ENCODE measurements at regions not wholly inside any gene's neighbourhood (a gene's known extent, or its start where the extent isn't known, plus 50 kb on each side); places are given as distances from the start of the nearest gene placed in this dataset.
A peak's percentile ranks its signal among the peaks of the same experiment; 100 is the strongest.

DNA sequence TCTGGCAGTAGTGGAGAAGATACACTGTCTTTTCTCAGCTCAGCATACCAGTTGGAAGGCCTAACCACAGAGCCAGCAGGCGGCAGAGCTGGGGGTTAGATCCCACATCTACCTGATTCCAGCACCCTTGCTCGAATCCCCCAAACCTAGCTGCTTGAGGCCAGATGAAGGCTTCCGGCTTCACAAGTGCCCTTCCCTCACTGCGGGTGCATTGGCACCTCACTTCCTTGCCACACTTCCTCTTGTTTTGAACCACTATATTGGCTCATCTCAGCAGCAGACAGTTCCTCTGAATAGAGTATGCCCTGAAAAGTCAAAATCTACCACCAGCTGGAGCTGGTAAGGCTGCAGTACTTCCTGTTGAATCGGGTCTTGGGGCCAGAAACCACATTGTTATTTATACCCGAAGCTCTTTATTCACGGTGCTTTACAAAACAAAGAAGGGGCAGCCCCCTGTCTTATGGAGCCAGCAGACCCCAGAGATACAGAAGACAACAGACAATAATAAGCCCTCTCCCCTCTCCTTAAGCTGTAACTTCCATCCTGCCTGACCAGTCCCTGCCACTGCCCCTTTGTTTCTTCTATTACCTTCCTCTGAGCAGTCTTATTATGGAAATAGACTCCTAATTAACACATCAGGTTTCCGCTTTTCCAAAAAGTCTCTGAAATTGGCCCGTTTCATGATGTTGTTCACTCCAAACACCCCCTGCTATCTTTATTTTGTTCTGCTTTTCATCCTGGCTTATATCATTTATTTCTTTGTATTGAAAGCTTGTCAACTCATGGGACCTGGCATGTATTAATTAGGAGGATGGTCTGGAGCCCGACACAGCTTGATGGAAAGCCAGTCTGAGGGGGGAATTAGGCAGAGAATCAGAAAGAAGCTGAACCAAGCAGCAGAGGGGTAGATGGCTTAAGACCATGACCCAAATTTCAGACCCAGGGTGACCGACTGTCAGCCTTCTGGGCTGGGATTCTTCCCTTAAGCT is 233.5 kb downstream of the EFCAB11 start:
- DNase-seq (ENCODE audit: extremely low spot score in 2 of 2): peak in 1 of 2 donors; percentile 71
- no peak overlapping the region for H3K27ac ChIP-seq
- no peaks in the 10 kb centered on the region for H3K36me3 ChIP-seq
- no peak overlapping the region for H3K4me3 ChIP-seq
- H3K27me3 ChIP-seq: no peaks in the 10 kb centered on the region
- intact Hi-C loops (cut with DNase I): no loop called here
- no peak for TF ChIP-seq POLR2A (IDR thresholded peaks at IDR 0.05)
- peak in 1 of 2 donors; percentile 35 for TF ChIP-seq POLR2AphosphoS5 (IDR thresholded peaks at IDR 0.05; ENCODE audit: insufficient read depth in 1 of 2, low read depth in 1 of 2)
- no peaks in the 10 kb centered on the region for H3K9me3 ChIP-seq
- peaks cover 13% of the 10 kb centered on the region for H3K4me1 ChIP-seq

- H3K27ac ChIP-seq: no peak overlapping the region
- H3K4me3 ChIP-seq: no peak overlapping the region
- H3K4me1 ChIP-seq: peaks cover 12% of the 10 kb centered on the region
- intact Hi-C loops (cut with DNase I): no loop called here
- TF ChIP-seq POLR2AphosphoS5 (IDR thresholded peaks at IDR 0.05; ENCODE audit: insufficient read depth in 1 of 2, low read depth in 1 of 2) (no peak), POLR2A (IDR thresholded peaks at IDR 0.05) (no peak)
- TF ChIP-seq, protein P1, sequence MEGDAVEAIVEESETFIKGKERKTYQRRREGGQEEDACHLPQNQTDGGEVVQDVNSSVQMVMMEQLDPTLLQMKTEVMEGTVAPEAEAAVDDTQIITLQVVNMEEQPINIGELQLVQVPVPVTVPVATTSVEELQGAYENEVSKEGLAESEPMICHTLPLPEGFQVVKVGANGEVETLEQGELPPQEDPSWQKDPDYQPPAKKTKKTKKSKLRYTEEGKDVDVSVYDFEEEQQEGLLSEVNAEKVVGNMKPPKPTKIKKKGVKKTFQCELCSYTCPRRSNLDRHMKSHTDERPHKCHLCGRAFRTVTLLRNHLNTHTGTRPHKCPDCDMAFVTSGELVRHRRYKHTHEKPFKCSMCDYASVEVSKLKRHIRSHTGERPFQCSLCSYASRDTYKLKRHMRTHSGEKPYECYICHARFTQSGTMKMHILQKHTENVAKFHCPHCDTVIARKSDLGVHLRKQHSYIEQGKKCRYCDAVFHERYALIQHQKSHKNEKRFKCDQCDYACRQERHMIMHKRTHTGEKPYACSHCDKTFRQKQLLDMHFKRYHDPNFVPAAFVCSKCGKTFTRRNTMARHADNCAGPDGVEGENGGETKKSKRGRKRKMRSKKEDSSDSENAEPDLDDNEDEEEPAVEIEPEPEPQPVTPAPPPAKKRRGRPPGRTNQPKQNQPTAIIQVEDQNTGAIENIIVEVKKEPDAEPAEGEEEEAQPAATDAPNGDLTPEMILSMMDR (IDR thresholded peaks at IDR 0.05): no peak
- H3K9me3 ChIP-seq: no peaks in the 10 kb centered on the region
- no peak for DNase-seq (ENCODE audit: extremely low spot score in 2 of 2)
- no peaks in the 10 kb centered on the region for H3K27me3 ChIP-seq
- no peaks in the 10 kb centered on the region for H3K36me3 ChIP-seq
Measured at GRCh38 chr14:89720076-89720687, 234.3 kb downstream of the EFCAB11 start.

GRCh38 chr14:89719366-89720075 is 235.0 kb downstream of the EFCAB11 start:
- Histone ChIP-seq H3K27ac (no peak overlapping the region), H3K36me3 (no peaks in the 10 kb centered on the region), H3K4me3 (no peak overlapping the region), H3K9me3 (no peaks in the 10 kb centered on the region), H3K4me1 (peaks cover 6% of the 10 kb centered on the region), H3K27me3 (no peaks in the 10 kb centered on the region)
- TF ChIP-seq POLR2AphosphoS5 (IDR thresholded peaks at IDR 0.05; ENCODE audit: insufficient read depth in 1 of 2, low read depth in 1 of 2) (no peak), POLR2A (IDR thresholded peaks at IDR 0.05) (no peak)
- TF ChIP-seq, protein P1 (IDR thresholded peaks at IDR 0.05): no peak
- peak in 1 of 2 donors; percentile 52 for DNase-seq (ENCODE audit: extremely low spot score in 2 of 2)
- intact Hi-C loops (cut with DNase I): no loop called here

GRCh38 chr14:89708982-89709625 is 245.4 kb downstream of the EFCAB11 start:
- no peak overlapping the region for H3K4me3 ChIP-seq
- TF ChIP-seq POLR2AphosphoS5 (IDR thresholded peaks at IDR 0.05; ENCODE audit: insufficient read depth in 1 of 2, low read depth in 1 of 2): no peak
- TF ChIP-seq, protein P1 (IDR thresholded peaks at IDR 0.05): no peak
- TF ChIP-seq POLR2A (IDR thresholded peaks at IDR 0.05): no peak
- intact Hi-C loops (cut with DNase I): loop anchor here (10.0 kb wide), 1 partner anchor 294 kb away; the partner anchor contains the start of gene FOXN3
- H3K27me3 ChIP-seq: no peaks in the 10 kb centered on the region
- no peaks in the 10 kb centered on the region for H3K4me1 ChIP-seq
- no peaks in the 10 kb centered on the region for H3K36me3 ChIP-seq
- DNase-seq (ENCODE audit: extremely low spot score in 2 of 2): no peak
- no peak overlapping the region for H3K27ac ChIP-seq
- no peaks in the 10 kb centered on the region for H3K9me3 ChIP-seq

GRCh38 chr14:89707086-89707485 is 247.4 kb downstream of the EFCAB11 start:
- Histone ChIP-seq H3K4me3 (no peak overlapping the region), H3K27me3 (no peaks in the 10 kb centered on the region), H3K4me1 (peaks cover 3% of the 10 kb centered on the region), H3K9me3 (no peaks in the 10 kb centered on the region), H3K27ac (no peak overlapping the region), H3K36me3 (no peaks in the 10 kb centered on the region)
- TF ChIP-seq, protein P1 (IDR thresholded peaks at IDR 0.05): no peak
- no peak for TF ChIP-seq POLR2AphosphoS5 (IDR thresholded peaks at IDR 0.05; ENCODE audit: insufficient read depth in 1 of 2, low read depth in 1 of 2)
- no peak for TF ChIP-seq POLR2A (IDR thresholded peaks at IDR 0.05)
- DNase-seq (ENCODE audit: extremely low spot score in 2 of 2): no peak
- intact Hi-C loops (cut with DNase I): loop anchor here (10.0 kb wide), 1 partner anchor 292 kb away; the partner anchor contains the start of gene FOXN3

All from vagina (tissue), 2 donors.